Fibroblast of lung (primary cell): ENCODE measurements at regions not wholly inside any gene's neighbourhood (a gene's known extent, or its start where the extent isn't known, plus 50 kb on each side); places are given as distances from the start of the nearest gene placed in this dataset.

ENCODE experiments used
- EZH2 ChIP-seq: IDR thresholded peaks from 2 replicates; pipeline ENCODE4 v1.5.1; 2012; ENCODE audit warnings: low read length, control low read depth, mild to moderate bottlenecking; ENCODE audit errors: missing control alignments
- TF ChIP-seq, protein P1 (sequence below), 2 donors: IDR thresholded peaks in 1 of 2; conservative IDR thresholded peaks in 1 of 2; 1 replicate in 1 of 2; 2 replicates in 1 of 2; pipeline ENCODE4 v1.5.1; 2011 to 2012; ENCODE audit warnings: low read length in 2 of 2, control low read depth in 1 of 2, inconsistent platforms in 1 of 2, low read depth in 1 of 2, mild to moderate bottlenecking in 1 of 2

DNA sequence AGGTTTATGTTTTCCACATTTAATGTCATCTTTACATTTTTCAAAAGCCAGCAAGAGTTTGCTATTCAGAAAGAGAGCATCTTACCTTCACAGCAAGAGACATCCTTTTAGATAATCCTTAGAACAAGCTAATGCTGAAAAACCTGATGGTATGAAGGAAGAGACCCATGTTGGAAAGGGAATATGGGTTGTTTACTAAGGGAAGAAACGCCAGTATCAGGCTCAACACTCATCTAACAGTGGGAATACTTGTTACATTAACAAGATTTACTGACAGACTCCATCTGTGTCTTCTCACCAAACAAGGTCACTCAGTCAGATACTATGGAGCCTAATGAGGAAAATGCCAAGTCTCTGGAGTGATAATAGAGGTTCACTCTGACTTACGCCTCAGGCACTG, 1474.1 kb upstream of the SLC39A10 start:
- TF ChIP-seq, protein P1, sequence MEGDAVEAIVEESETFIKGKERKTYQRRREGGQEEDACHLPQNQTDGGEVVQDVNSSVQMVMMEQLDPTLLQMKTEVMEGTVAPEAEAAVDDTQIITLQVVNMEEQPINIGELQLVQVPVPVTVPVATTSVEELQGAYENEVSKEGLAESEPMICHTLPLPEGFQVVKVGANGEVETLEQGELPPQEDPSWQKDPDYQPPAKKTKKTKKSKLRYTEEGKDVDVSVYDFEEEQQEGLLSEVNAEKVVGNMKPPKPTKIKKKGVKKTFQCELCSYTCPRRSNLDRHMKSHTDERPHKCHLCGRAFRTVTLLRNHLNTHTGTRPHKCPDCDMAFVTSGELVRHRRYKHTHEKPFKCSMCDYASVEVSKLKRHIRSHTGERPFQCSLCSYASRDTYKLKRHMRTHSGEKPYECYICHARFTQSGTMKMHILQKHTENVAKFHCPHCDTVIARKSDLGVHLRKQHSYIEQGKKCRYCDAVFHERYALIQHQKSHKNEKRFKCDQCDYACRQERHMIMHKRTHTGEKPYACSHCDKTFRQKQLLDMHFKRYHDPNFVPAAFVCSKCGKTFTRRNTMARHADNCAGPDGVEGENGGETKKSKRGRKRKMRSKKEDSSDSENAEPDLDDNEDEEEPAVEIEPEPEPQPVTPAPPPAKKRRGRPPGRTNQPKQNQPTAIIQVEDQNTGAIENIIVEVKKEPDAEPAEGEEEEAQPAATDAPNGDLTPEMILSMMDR (conservative IDR thresholded peaks at IDR 0.05 in 1 of 2, IDR thresholded peaks at IDR 0.05 in 1 of 2; ENCODE audit: low read depth in 1 of 2, low read length in 2 of 2), result no peak
- TF ChIP-seq EZH2, result no peak
